HepG2 (cell line): ENCODE measurements at regions not wholly inside any gene's neighbourhood (a gene's known extent, or its start where the extent isn't known, plus 50 kb on each side); places are given as distances from the start of the nearest gene placed in this dataset.

Experiments
- AHDC1 ChIP-seq: sonication (generic); formaldehyde crosslinking; IDR thresholded peaks from 2 replicates; pipeline ENCODE4 v1.5.1; 2020; ENCODE audit warnings: mild to moderate bottlenecking, missing genetic modification reagents, borderline replicate concordance
- ARID4A ChIP-seq: sonication (generic); formaldehyde crosslinking; IDR thresholded peaks from 2 replicates; pipeline ENCODE4 v1.5.0; 2020; ENCODE audit warnings: mild to moderate bottlenecking, missing genetic modification reagents, borderline replicate concordance
- DZIP1 ChIP-seq: sonication (generic); formaldehyde crosslinking; IDR thresholded peaks from 2 replicates; pipeline ENCODE4 v1.5.0; 2020; ENCODE audit warnings: mild to moderate bottlenecking, missing genetic modification reagents
- MIER2 ChIP-seq: IDR thresholded peaks from 2 replicates; pipeline ENCODE4 v1.6.1; 2016; ENCODE audit warnings: missing biosample characterization, missing genetic modification reagents
- MXI1 ChIP-seq: IDR thresholded peaks from 3 replicates; pipeline ENCODE4 v1.6.1; 2012; ENCODE audit warnings: low read depth, low read length, inconsistent platforms, borderline replicate concordance
- SMAD1 ChIP-seq: sonication (generic); formaldehyde crosslinking; IDR thresholded peaks from 2 replicates; pipeline ENCODE4 v1.4.0; 2020; ENCODE audit warnings: missing genetic modification reagents, low read depth, mild to moderate bottlenecking, borderline replicate concordance
- ZC3H13 ChIP-seq: sonication (generic); formaldehyde crosslinking; IDR thresholded peaks from 2 replicates; pipeline ENCODE4 v1.8.1; 2023; ENCODE audit warnings: mild to moderate bottlenecking, missing genetic modification reagents, moderate library complexity
- ZFX ChIP-seq: sonication (generic); formaldehyde crosslinking; IDR thresholded peaks from 2 replicates; pipeline ENCODE4 v1.4.0; 2020; ENCODE audit warnings: mild to moderate bottlenecking, low read depth, missing genetic modification reagents, moderate library complexity
- ZNF883 ChIP-seq: sonication (generic); formaldehyde crosslinking; IDR thresholded peaks from 2 replicates; pipeline ENCODE4 v1.5.1; 2020; ENCODE audit warnings: mild to moderate bottlenecking, missing genetic modification reagents; ENCODE audit errors: not compliant biosample characterization
- TF ChIP-seq, protein P1 (sequence below), 2 experiments: fragments of 450-650 bp in 1 of 2; sonication (generic) in 1 of 2; formaldehyde crosslinking; IDR thresholded peaks; 2 replicates each; pipeline versions ENCODE4 v1.5.0 to v1.8.0; 2020 to 2022; ENCODE audit warnings: mild to moderate bottlenecking in 1 of 2, missing genetic modification reagents in 1 of 2
- TF ChIP-seq, protein P2 (sequence below): IDR thresholded peaks from 2 replicates; pipeline ENCODE4 v1.6.1; 2016; ENCODE audit warnings: low read depth

DNA sequence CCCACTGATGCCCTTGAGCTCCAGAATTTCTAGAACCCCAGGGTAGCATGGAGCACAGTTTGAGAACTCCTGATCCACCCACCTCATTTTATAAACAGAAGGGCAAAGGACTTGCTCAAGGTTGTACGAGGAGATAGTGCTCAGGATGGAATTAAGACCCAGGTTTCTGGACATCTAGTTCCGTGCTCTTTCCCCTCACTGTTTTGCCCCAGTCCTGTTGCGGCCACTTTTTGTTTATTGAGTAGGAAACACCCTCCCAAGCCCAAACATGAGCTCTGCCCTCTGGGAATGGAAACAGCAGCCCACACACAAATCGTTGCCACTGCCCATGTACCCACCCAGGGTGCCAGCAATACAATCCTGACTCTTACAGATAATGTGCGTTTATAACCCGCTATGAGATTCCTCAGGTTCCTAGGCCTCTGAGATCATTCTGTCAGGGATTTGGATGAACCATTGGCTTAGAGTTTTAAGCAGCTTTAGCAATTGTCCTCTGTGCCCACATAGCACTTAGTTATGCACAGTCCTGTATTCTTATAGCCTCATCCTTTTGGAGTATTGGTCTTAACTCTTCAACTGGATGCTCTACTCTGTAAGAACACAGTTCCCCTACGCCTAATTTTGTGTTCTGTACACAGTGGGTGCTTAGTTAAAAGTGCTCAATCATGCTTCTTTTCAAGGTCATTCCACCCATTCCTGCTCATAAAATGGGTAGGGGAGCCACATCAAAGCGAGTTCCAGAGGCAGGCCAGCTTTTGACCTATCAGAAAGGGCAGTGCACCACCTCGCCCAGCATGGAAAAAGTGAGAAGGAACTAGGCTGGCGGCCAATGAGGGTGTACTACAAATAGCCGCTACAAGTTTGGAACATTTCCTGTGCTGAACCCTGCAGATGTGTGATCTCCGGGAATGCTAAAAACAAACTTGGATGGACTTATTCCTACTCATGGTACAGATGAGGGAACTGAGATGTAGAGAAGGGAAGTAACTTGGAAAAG is 60.3 kb upstream of the IGFBP2 start (continued):
- TF ChIP-seq AHDC1 (CRISPR knock-in tag): peak; percentile 37; the same call in 1 of the 2 replicates
- no peak for TF ChIP-seq ZC3H13 (CRISPR knock-in tag)
- peak; percentile 28; the same call in 1 of the 2 replicates for TF ChIP-seq ARID4A
- TF ChIP-seq ZFX (CRISPR knock-in tag): peak; percentile 45
- no peak for TF ChIP-seq MIER2 (CRISPR knock-in tag)
- 0 out of 3 replicates have a peak, but pooled peaks have one; percentile 16 for TF ChIP-seq MXI1
- TF ChIP-seq DZIP1 (CRISPR knock-in tag): no peak
- TF ChIP-seq ZNF883 (CRISPR knock-in tag): no peak
- TF ChIP-seq SMAD1 (CRISPR knock-in tag): no peak
- TF ChIP-seq, protein P1, sequence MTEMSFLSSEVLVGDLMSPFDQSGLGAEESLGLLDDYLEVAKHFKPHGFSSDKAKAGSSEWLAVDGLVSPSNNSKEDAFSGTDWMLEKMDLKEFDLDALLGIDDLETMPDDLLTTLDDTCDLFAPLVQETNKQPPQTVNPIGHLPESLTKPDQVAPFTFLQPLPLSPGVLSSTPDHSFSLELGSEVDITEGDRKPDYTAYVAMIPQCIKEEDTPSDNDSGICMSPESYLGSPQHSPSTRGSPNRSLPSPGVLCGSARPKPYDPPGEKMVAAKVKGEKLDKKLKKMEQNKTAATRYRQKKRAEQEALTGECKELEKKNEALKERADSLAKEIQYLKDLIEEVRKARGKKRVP (CRISPR knock-in tag; IDR thresholded peaks at IDR 0.05): no peak
- TF ChIP-seq, protein P2, sequence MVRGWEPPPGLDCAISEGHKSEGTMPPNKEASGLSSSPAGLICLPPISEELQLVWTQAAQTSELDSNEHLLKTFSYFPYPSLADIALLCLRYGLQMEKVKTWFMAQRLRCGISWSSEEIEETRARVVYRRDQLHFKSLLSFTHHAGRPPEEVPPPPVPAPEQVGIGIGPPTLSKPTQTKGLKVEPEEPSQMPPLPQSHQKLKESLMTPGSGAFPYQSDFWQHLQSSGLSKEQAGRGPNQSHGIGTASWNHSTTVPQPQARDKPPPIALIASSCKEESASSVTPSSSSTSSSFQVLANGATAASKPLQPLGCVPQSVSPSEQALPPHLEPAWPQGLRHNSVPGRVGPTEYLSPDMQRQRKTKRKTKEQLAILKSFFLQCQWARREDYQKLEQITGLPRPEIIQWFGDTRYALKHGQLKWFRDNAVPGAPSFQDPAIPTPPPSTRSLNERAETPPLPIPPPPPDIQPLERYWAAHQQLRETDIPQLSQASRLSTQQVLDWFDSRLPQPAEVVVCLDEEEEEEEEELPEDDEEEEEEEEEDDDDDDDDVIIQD: peak; percentile 12; the same call in 1 of the 2 replicates
